ENCODE measurements at regions not wholly inside any gene's neighbourhood (a gene's known extent, or its start where the extent isn't known, plus 50 kb on each side); places are given as distances from the start of the nearest gene placed in this dataset.

- no peak for DNase-seq
- H3K9me3 ChIP-seq, result no peaks in the 10 kb centered on the region
- no peaks in the 10 kb centered on the region for H4K20me1 ChIP-seq (ENCODE audit: insufficient read depth)
- H3K4me2 ChIP-seq, result no peak overlapping the region
- H3K4me3 ChIP-seq (ENCODE audit: low read depth in 2 of 2, low read length in 1 of 2), result no peak overlapping the region
- ChIA-PET CTCF (interaction anchor here (0.8 kb wide), 1 partner anchor 11 kb away, joined by 3 read pairs; no protein-coding TSS in a partner anchor), POLR2A (no interaction called here)
- no peaks in the 10 kb centered on the region for H3F3A ChIP-seq (replicated peaks; ENCODE audit: insufficient read depth)
- TF ChIP-seq ELF1 (IDR thresholded peaks at IDR 0.05), result no peak
- TF ChIP-seq RFX5 (IDR thresholded peaks at IDR 0.05; ENCODE audit: low read length), result no peak
- TF ChIP-seq NFIC (IDR thresholded peaks at IDR 0.05; ENCODE audit: borderline replicate concordance), result no peak
- TF ChIP-seq EP300 (IDR thresholded peaks at IDR 0.05; ENCODE audit: borderline replicate concordance in 1 of 2, low read depth in 1 of 2, low read length in 1 of 2), result no peak
- no peak for TF ChIP-seq TEAD4 (IDR thresholded peaks at IDR 0.05; ENCODE audit: borderline replicate concordance, insufficient read depth)
- no peak for TF ChIP-seq JUND (IDR thresholded peaks at IDR 0.05)
- no peak for TF ChIP-seq USF1 (IDR thresholded peaks at IDR 0.05; ENCODE audit: borderline replicate concordance, low read depth)
- no peak for TF ChIP-seq RCOR1 (IDR thresholded peaks at IDR 0.05; ENCODE audit: low read length)
- no peak for TF ChIP-seq RAD21 (IDR thresholded peaks at IDR 0.05; ENCODE audit: low read length)
- TF ChIP-seq TAF1 (IDR thresholded peaks at IDR 0.05; ENCODE audit: borderline replicate concordance, low read depth, low read length), result no peak
- TF ChIP-seq RXRA (IDR thresholded peaks at IDR 0.05; ENCODE audit: borderline replicate concordance, low read depth), result no peak
- TF ChIP-seq IRF3 (IDR thresholded peaks at IDR 0.05; ENCODE audit: low read depth, low read length), result no peak
- no peak for TF ChIP-seq YY1 (IDR thresholded peaks at IDR 0.05; ENCODE audit: low read depth)
- TF ChIP-seq POLR2AphosphoS5 (IDR thresholded peaks at IDR 0.05; ENCODE audit: low read depth, low read length), result no peak
- TF ChIP-seq FOSL2 (IDR thresholded peaks at IDR 0.05; ENCODE audit: borderline replicate concordance, low read depth), result no peak
- TF ChIP-seq GATA2 (CRISPR knock-in tag; IDR thresholded peaks at IDR 0.05), result no peak
- TF ChIP-seq CTCF (IDR thresholded peaks at IDR 0.05), result no peak
- no peak for TF ChIP-seq MXI1 (IDR thresholded peaks at IDR 0.05; ENCODE audit: low read depth, low read length)
- H3K4me1 ChIP-seq (ENCODE audit: control insufficient read depth in 1 of 2, insufficient read depth in 2 of 2, low read depth in 1 of 2, low read length in 1 of 2), result no peaks in the 10 kb centered on the region; a peak in 1 of 4 replicates
- no peaks in the 10 kb centered on the region for H3K79me2 ChIP-seq (ENCODE audit: insufficient read depth)
- H3K36me3 ChIP-seq (replicated peaks in 1 of 2; ENCODE audit: control insufficient read depth in 1 of 2, insufficient read depth in 2 of 2, low read length in 1 of 2), result no peaks in the 10 kb centered on the region
- 48% methylated on average over 6 of the region's 6 CpGs for WGBS (ENCODE audit: low lambda C conversion rate)
- no peaks in the 10 kb centered on the region for H3K27me3 ChIP-seq (ENCODE audit: insufficient read depth)
- H3K27ac ChIP-seq (ENCODE audit: low read depth in 2 of 2, low read length in 1 of 2), result no peak overlapping the region
- H2AFZ ChIP-seq (ENCODE audit: low read depth), result no peak overlapping the region
- no peak overlapping the region for H3K9ac ChIP-seq
- H3K9me2 ChIP-seq, result no peaks in the 10 kb centered on the region
Measured at GRCh38 chr2:2688254-2688653, 357.2 kb upstream of the MYT1L start.
